HepG2 (cell line): ENCODE measurements at regions not wholly inside any gene's neighbourhood (a gene's known extent, or its start where the extent isn't known, plus 50 kb on each side); places are given as distances from the start of the nearest gene placed in this dataset.

Source experiments
- ATAC-seq: fragments of 200-7000 bp; cut with Tn5 transposase; 3 replicates; pipeline ENCODE4 v1.9.1; 2020; ENCODE audit warnings: mild to moderate bottlenecking, moderate library complexity
- BruUV-seq: library from RNA; stranded (reverse); fragments of 400-500 nt; replicated peaks from 2 replicates; lab custom pipeline; 2021; lab: Mats Ljungman, UMichigan
- CTCF ChIA-PET: fragments of 300-600 bp; formaldehyde crosslinking; extraction: SDS; loops from one replicate; lab custom pipeline; 2021; ENCODE audit warnings: low total read pairs, inconsistent platforms, low intra/inter-chr PET ratio; lab: Yijun Ruan, JAX
- POLR2A ChIA-PET: fragments of 350-600 bp; sonication (Branson Sonifier 250); formaldehyde crosslinking; loops from one replicate; lab custom pipeline; 2020; ENCODE audit warnings: antibody characterized with exemption, inconsistent platforms; lab: Yijun Ruan, JAX
- DNase-seq: peaks from one replicate; pipeline ENCODE4 v3.0.0-alpha.2; 2015; ENCODE audit warnings: low spot score
- FAIRE-seq: peaks from 3 replicates; lab custom pipeline; 2011; peaks lifted over from hg19 to GRCh38; lab: Jason Lieb, UNC
- H2AFZ ChIP-seq: one replicate; pipeline ENCODE4 v1.6.1; 2011; ENCODE audit warnings: low read length, inconsistent platforms
- H3K27ac ChIP-seq: fragments of 300-600 bp; 3 replicates; pipeline ENCODE4 v1.8.0; 2011; ENCODE audit warnings: mixed run types, mild to moderate bottlenecking, mixed read lengths, low read length, inconsistent platforms; ENCODE audit not compliant: insufficient read depth; ENCODE audit errors: extremely low read length
- H3K27me3 ChIP-seq, 2 experiments: fragments of 200-600 bp in 1 of 2; 2 replicates in 1 of 2; 3 replicates in 1 of 2; pipeline versions ENCODE4 v1.6.0 to v1.8.0; 2011; ENCODE audit warnings: low read length in 2 of 2, mild to moderate bottlenecking in 2 of 2, moderate library complexity in 2 of 2, inconsistent platforms in 1 of 2; ENCODE audit not compliant: insufficient read depth in 2 of 2, control insufficient read depth in 1 of 2
- H3K36me3 ChIP-seq, 2 experiments: fragments of 200-600 bp in 1 of 2; replicated peaks in 1 of 2; 2 replicates in 1 of 2; 3 replicates in 1 of 2; pipeline versions ENCODE4 v1.5.1 to v1.8.0; 2011; ENCODE audit warnings: low read length in 2 of 2, inconsistent platforms in 1 of 2; ENCODE audit not compliant: insufficient read depth in 2 of 2, control insufficient read depth in 1 of 2
- H3K4me1 ChIP-seq: 2 replicates; pipeline ENCODE4 v1.5.1; 2012; ENCODE audit warnings: low read length, inconsistent platforms; ENCODE audit not compliant: insufficient read depth
- H3K4me2 ChIP-seq: 2 replicates; pipeline ENCODE4 v1.6.0; 2011; ENCODE audit warnings: low read depth, low read length, inconsistent platforms
- H3K4me3 ChIP-seq, 3 experiments: fragments of 200-600 bp in 1 of 3; sonication (generic), shearing (Covaris generic) in 1 of 3; replicated peaks in 1 of 3; 2 replicates each; pipeline ENCODE4 v1.5.1; 2011 to 2016; ENCODE audit warnings: low read length in 3 of 3, inconsistent platforms in 2 of 3, low read depth in 2 of 3, mild to moderate bottlenecking in 2 of 3, control low read depth in 1 of 3, mixed read lengths in 1 of 3; ENCODE audit not compliant: insufficient read depth in 1 of 3
- H3K79me2 ChIP-seq: one replicate; pipeline ENCODE4 v1.6.1; 2011; ENCODE audit warnings: low read length, inconsistent platforms; ENCODE audit not compliant: insufficient read depth
- H3K9ac ChIP-seq: 2 replicates; pipeline ENCODE4 v1.6.0; 2011; ENCODE audit warnings: mild to moderate bottlenecking, low read depth, low read length, inconsistent platforms; ENCODE audit not compliant: insufficient read depth
- H3K9me3 ChIP-seq: 2 replicates; pipeline ENCODE4 v1.5.1; 2012; ENCODE audit warnings: mild to moderate bottlenecking, low read length
- H4K20me1 ChIP-seq: 2 replicates; pipeline ENCODE4 v1.6.0; 2011; ENCODE audit warnings: inconsistent platforms, mild to moderate bottlenecking, low read length, moderate library complexity; ENCODE audit not compliant: insufficient read depth
- IKZF1 ChIP-seq: fragments of 450-650 bp; IDR thresholded peaks from 2 replicates; pipeline ENCODE4 v1.7.1; 2016
- KLF11 ChIP-seq: IDR thresholded peaks from 2 replicates; pipeline ENCODE4 v1.6.1; 2016; ENCODE audit warnings: missing compliant biosample characterization
- MAFF ChIP-seq: IDR thresholded peaks from 2 replicates; pipeline ENCODE4 v1.6.1; 2011; ENCODE audit warnings: low read depth, low read length, improper control_type of control experiment
- MAFK ChIP-seq, 2 experiments: IDR thresholded peaks in 1 of 2; conservative IDR thresholded peaks in 1 of 2; 2 replicates each; pipeline ENCODE4 v1.6.1; 2011; ENCODE audit warnings: improper control_type of control experiment in 2 of 2, low read length in 2 of 2
- RORA ChIP-seq: sonication (generic); formaldehyde crosslinking; IDR thresholded peaks from 2 replicates; pipeline ENCODE4 v1.5.0; 2020; ENCODE audit warnings: mild to moderate bottlenecking, missing genetic modification reagents, moderate library complexity
- ZBTB33 ChIP-seq: sonication (generic); formaldehyde crosslinking; IDR thresholded peaks from 2 replicates; pipeline ENCODE4 v1.4.0; 2020; ENCODE audit warnings: missing genetic modification reagents
- ZNF230 ChIP-seq: sonication (generic); formaldehyde crosslinking; IDR thresholded peaks from 2 replicates; pipeline ENCODE4 v1.4.0; 2020; ENCODE audit warnings: mild to moderate bottlenecking, missing genetic modification reagents
- ZNF558 ChIP-seq: sonication (generic); formaldehyde crosslinking; IDR thresholded peaks from 2 replicates; pipeline ENCODE4 v1.9.0; 2022; ENCODE audit warnings: mild to moderate bottlenecking, missing genetic modification reagents, borderline replicate concordance
- ZNF850 ChIP-seq: sonication (generic); formaldehyde crosslinking; conservative IDR thresholded peaks from 2 replicates; pipeline ENCODE4 v1.9.0; 2021; ENCODE audit warnings: mild to moderate bottlenecking, missing genetic modification reagents
- WGBS: methylation state at CpG from one replicate; pipeline ENCODE4 v1.1.6; 2017; ENCODE audit warnings: low lambda C conversion rate; 5-methylcytosine and 5-hydroxymethylcytosine counted together
- in situ Hi-C: cut with HindIII; loops from 2 replicates; pipeline ENCODE4 v1.10.0; 2017; ENCODE audit warnings: low pct_unique_long_range_greater_than_20kb; ENCODE audit not compliant: extremely low pct_ligation_motif_present
- intact Hi-C: fragments of 100-400 bp; cut with micrococcal nuclease; formaldehyde crosslinking; loops from one replicate; pipeline ENCODE4 v1.10.0; 2022; ENCODE audit not compliant: unreplicated experiment

GRCh38 chr5:163293836-163294235 lies 143.6 kb upstream of the CCNG1 start:
- no TSS peak for BruUV-seq
- TF ChIP-seq ZBTB33 (CRISPR knock-in tag), result no peak
- TF ChIP-seq MAFF, result peak; percentile 98
- no peak for TF ChIP-seq KLF11 (CRISPR knock-in tag)
- no peak for TF ChIP-seq RORA (CRISPR knock-in tag)
- no peak for TF ChIP-seq ZNF230 (CRISPR knock-in tag)
- TF ChIP-seq MAFK (conservative IDR thresholded peaks at IDR 0.05 in 1 of 2, IDR thresholded peaks at IDR 0.05 in 1 of 2; ENCODE audit: low read length in 2 of 2), result peak; percentile 96 to 99
- TF ChIP-seq IKZF1, result no peak
- TF ChIP-seq ZNF558 (CRISPR knock-in tag), result no peak
- no peak for TF ChIP-seq ZNF850
- in situ Hi-C loops, result no loop called here
- CTCF ChIA-PET, result no interaction called here
- Histone ChIP-seq H3K4me1 (no peaks in the 10 kb centered on the region), H3K27ac (no peak overlapping the region), H3K4me3 (no peak overlapping the region), H4K20me1 (no peaks in the 10 kb centered on the region), H3K36me3 (no peaks in the 10 kb centered on the region), H3K79me2 (no peaks in the 10 kb centered on the region), H3K27me3 (no peaks in the 10 kb centered on the region), H3K4me2 (no peak overlapping the region), H3K9me3 (no peaks in the 10 kb centered on the region), H2AFZ (no peak overlapping the region), H3K9ac (no peak overlapping the region)
- POLR2A ChIA-PET, result no interaction called here
- FAIRE-seq, result no peak
- WGBS, result 0% methylated on average over 1 of the region's 1 CpG
- no peak for ATAC-seq
- intact Hi-C loops, result no loop called here
- DNase-seq, result no peak
